Testis (tissue), 2 donors: ENCODE measurements at regions not wholly inside any gene's neighbourhood (a gene's known extent, or its start where the extent isn't known, plus 50 kb on each side); places are given as distances from the start of the nearest gene placed in this dataset.

Experiments used
- DNase-seq: peaks from one replicate; pipeline ENCODE4 v3.0.0-alpha.2; 2019
- H3K27ac ChIP-seq, 2 donors: fragments of 200-600 bp; sonication (generic); one replicate each; pipeline ENCODE4 v1.5.1; 2019
- H3K27me3 ChIP-seq: fragments of 200-600 bp; sonication (generic); one replicate; pipeline ENCODE4 v1.5.1; 2019
- H3K36me3 ChIP-seq: fragments of 200-600 bp; sonication (generic); one replicate; pipeline ENCODE4 v1.5.1; 2017; ENCODE audit warnings: low read depth; ENCODE audit errors: missing control alignments
- H3K4me1 ChIP-seq: fragments of 200-600 bp; sonication (generic); one replicate; pipeline ENCODE4 v1.5.1; 2019
- H3K4me3 ChIP-seq, 2 donors: fragments of 200-600 bp; sonication (generic); one replicate each; pipeline ENCODE4 v1.5.1; 2017 to 2019
- H3K9me3 ChIP-seq: fragments of 200-600 bp; sonication (generic); one replicate; pipeline ENCODE4 v1.5.1; 2017
- POLR2A ChIP-seq: fragments of 450-650 bp; IDR thresholded peaks from one replicate; pipeline ENCODE4 v1.6.1; 2017; ENCODE audit warnings: antibody characterized with exemption, mild to moderate bottlenecking, moderate library complexity
- WGBS, 2 donors: methylation state at CpG; one replicate each; pipeline ENCODE4 v1.1.5; 2018; 5-methylcytosine and 5-hydroxymethylcytosine counted together
- intact Hi-C: fragments of 100-400 bp; cut with DNase I; formaldehyde crosslinking; loops from one replicate; pipeline ENCODE4 v1.15.1; 2023; ENCODE audit warnings: low total_unique reads
- TF ChIP-seq, protein P1 (sequence below), 3 experiments: fragments of 450-650 bp in 2 of 3; fragments of 200-600 bp in 1 of 3; sonication (generic) in 1 of 3; IDR thresholded peaks; one replicate each; pipeline ENCODE4 v1.5.1; 2016 to 2019; ENCODE audit warnings: antibody characterized with exemption in 3 of 3, mild to moderate bottlenecking in 2 of 3, moderate library complexity in 1 of 3

DNA sequence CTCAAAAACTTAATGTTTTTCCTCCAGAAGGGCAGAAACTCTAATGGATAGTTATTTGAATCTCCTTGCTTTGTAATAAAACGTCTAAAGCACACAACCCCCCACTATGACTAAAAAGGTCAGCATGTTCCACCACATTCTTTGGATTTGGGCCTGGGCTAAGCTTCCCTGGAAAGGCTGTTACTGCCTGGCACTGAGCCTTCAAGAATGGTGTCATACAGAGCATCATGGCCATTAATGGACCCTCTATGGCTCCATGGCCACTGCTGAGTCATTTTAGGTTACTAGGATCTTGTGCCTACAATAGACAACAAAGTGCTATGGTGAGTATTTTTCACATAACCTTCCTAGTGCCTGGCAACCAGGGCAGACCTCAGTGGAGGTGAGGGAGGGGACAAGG is 242.6 kb upstream of the FAT3 start:
- H3K27ac ChIP-seq, result no peak overlapping the region
- no peaks in the 10 kb centered on the region for H3K36me3 ChIP-seq
- no peak for TF ChIP-seq POLR2A
- TF ChIP-seq, protein P1, sequence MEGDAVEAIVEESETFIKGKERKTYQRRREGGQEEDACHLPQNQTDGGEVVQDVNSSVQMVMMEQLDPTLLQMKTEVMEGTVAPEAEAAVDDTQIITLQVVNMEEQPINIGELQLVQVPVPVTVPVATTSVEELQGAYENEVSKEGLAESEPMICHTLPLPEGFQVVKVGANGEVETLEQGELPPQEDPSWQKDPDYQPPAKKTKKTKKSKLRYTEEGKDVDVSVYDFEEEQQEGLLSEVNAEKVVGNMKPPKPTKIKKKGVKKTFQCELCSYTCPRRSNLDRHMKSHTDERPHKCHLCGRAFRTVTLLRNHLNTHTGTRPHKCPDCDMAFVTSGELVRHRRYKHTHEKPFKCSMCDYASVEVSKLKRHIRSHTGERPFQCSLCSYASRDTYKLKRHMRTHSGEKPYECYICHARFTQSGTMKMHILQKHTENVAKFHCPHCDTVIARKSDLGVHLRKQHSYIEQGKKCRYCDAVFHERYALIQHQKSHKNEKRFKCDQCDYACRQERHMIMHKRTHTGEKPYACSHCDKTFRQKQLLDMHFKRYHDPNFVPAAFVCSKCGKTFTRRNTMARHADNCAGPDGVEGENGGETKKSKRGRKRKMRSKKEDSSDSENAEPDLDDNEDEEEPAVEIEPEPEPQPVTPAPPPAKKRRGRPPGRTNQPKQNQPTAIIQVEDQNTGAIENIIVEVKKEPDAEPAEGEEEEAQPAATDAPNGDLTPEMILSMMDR (IDR thresholded peaks at IDR 0.05), result no peak
- no peaks in the 10 kb centered on the region for H3K9me3 ChIP-seq
- intact Hi-C loops, result no loop called here
- WGBS, 2 donors, result 28 to 31% methylated on average over 1 of the region's 1 CpG
- DNase-seq, result no peak
- no peaks in the 10 kb centered on the region for H3K27me3 ChIP-seq
- no peak overlapping the region for H3K4me3 ChIP-seq
- H3K4me1 ChIP-seq, result no peaks in the 10 kb centered on the region

DNA sequence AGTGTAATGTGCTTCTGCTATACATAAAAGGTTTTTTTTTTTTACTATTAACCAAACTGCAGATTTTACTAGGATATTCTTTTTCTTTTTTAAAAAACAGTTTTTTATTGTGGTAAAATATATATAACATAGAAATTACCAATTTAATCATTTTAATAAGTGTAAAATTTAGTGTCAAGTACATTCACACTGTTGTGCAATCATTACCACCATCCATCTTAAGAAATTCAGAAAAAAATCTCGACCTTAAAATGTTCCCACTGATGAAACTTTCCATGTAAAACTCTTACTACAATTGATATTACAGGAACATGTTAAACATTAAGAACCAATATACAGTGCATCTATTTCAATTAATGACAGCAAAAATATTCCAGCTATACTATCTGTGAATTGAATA is 244.8 kb upstream of the FAT3 start:
- no peak for DNase-seq
- H3K9me3 ChIP-seq, result no peaks in the 10 kb centered on the region
- WGBS, 2 donors, result 87 to 90% methylated on average over 1 of the region's 1 CpG
- no peak overlapping the region for H3K27ac ChIP-seq
- H3K4me3 ChIP-seq, result no peak overlapping the region
- no peaks in the 10 kb centered on the region for H3K36me3 ChIP-seq
- intact Hi-C loops, result no loop called here
- H3K27me3 ChIP-seq, result no peaks in the 10 kb centered on the region
- TF ChIP-seq, protein P1 (IDR thresholded peaks at IDR 0.05), result no peak
- no peak for TF ChIP-seq POLR2A
- H3K4me1 ChIP-seq, result no peaks in the 10 kb centered on the region

DNA sequence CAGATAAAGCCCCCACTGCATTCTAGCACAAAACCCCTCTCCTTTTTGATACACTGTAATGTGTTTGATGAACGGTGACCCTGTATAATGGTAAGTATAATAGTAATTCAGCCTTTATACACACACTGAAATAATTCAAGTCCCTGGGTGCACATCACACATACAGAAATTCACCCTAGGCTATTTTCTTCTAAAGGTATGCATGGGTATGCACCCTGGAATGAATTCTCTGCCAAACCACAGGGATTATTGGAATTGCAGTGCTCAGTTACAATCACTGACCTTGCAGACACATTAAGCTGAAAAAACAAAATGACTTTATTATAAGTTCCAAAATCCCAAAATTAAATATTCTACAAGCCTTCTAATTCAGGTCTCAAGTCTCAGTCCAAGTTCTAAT is 245.9 kb upstream of the FAT3 start:
- Histone ChIP-seq H3K36me3 (no peaks in the 10 kb centered on the region), H3K27me3 (no peaks in the 10 kb centered on the region), H3K27ac (no peak overlapping the region), H3K4me3 (no peak overlapping the region), H3K4me1 (no peaks in the 10 kb centered on the region), H3K9me3 (no peaks in the 10 kb centered on the region)
- DNase-seq, result no peak
- TF ChIP-seq, protein P1 (IDR thresholded peaks at IDR 0.05), result no peak
- no peak for TF ChIP-seq POLR2A
- intact Hi-C loops, result no loop called here
- 89 to 95% methylated on average over 1 of the region's 1 CpG for WGBS, 2 donors

DNA sequence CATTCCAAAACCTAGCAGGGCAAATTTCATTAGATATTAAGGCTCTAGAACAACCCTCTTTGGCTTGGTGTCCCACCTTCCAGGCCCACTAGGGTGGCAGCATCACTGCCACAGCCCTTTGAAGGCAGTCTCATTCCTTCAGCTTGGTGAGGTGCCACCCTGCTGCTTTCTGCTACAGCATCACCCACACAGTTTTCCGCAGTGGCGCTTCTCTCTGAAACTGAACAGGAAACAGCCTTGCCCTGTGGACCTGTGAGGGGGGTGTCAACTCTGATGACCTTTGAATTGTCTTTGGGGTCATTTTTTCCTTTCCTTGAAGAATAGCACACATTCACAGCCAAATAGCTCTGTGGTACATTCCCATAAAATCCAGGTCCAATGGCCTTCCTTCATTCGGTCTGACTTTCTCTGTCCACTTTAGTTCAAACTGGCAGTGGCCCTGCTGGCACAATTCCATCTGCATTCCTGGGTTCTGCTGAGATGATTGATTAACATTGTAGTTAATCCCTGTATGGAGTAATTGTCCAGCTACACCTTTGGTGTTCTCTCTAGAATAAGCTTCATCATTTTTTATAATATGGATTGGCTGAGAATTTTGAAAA is 251.9 kb upstream of the FAT3 start:
- DNase-seq, result no peak
- no peak overlapping the region for H3K27ac ChIP-seq
- H3K27me3 ChIP-seq, result no peaks in the 10 kb centered on the region
- no peaks in the 10 kb centered on the region for H3K4me1 ChIP-seq
- intact Hi-C loops, result no loop called here
- no peak for TF ChIP-seq POLR2A
- TF ChIP-seq, protein P1 (IDR thresholded peaks at IDR 0.05), result no peak
- H3K9me3 ChIP-seq, result no peaks in the 10 kb centered on the region
- no peaks in the 10 kb centered on the region for H3K36me3 ChIP-seq
- WGBS, 2 donors, result 75 to 85% methylated on average over 3 of the region's 3 CpGs
- H3K4me3 ChIP-seq, result no peak overlapping the region

DNA sequence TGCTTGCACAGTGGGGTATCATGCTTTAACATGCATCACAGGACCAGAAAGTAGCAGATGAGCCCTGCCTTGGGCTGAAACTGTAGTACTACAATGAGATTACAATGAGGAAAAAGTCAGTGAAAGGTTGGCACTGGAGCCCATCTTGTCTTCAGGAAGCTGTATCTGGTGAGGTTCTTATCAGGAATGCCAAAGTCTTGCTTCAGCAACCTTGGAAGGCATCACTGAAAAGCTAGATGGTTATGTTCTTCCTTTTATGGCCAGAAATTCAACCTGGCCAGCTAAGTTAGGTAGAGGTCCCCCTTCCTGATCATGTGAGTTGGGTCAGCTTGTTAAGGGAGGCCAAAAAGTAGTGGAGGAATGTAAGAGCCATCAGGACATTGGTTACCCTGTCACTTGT is 254.0 kb upstream of the FAT3 start:
- no peaks in the 10 kb centered on the region for H3K9me3 ChIP-seq
- intact Hi-C loops, result no loop called here
- no peaks in the 10 kb centered on the region for H3K27me3 ChIP-seq
- no peak overlapping the region for H3K4me3 ChIP-seq
- no peak overlapping the region for H3K27ac ChIP-seq
- no peak for DNase-seq
- H3K36me3 ChIP-seq, result no peaks in the 10 kb centered on the region
- TF ChIP-seq, protein P1 (IDR thresholded peaks at IDR 0.05), result no peak
- no peak for TF ChIP-seq POLR2A
- H3K4me1 ChIP-seq, result no peaks in the 10 kb centered on the region
